K562 (cell line): ENCODE measurements at regions not wholly inside any gene's neighbourhood (a gene's known extent, or its start where the extent isn't known, plus 50 kb on each side); places are given as distances from the start of the nearest gene placed in this dataset.

Experiments used
- CXXC5 ChIP-seq: fragments of 250-450 bp; sonication (Bioruptor Pico); IDR thresholded peaks from 2 replicates; pipeline ENCODE4 v1.8.0; 2022; ENCODE audit warnings: inconsistent platforms, mild to moderate bottlenecking, moderate library complexity
- FIP1L1 ChIP-seq: fragments of 200-400 bp; formaldehyde crosslinking; IDR thresholded peaks from 2 replicates; pipeline ENCODE4 v1.6.1; 2018; ENCODE audit warnings: mild to moderate bottlenecking, low read depth, low read length; ENCODE audit not compliant: poor library complexity, severe bottlenecking
- KDM2B ChIP-seq: fragments of 250-450 bp; sonication (Bioruptor Pico); IDR thresholded peaks from 2 replicates; pipeline ENCODE4 v1.8.0; 2021; ENCODE audit warnings: mild to moderate bottlenecking, moderate library complexity
- NCOA1 ChIP-seq: fragments of 450-650 bp; IDR thresholded peaks from 2 replicates; pipeline ENCODE4 v1.6.1; 2016; ENCODE audit warnings: low read depth
- NFIX ChIP-seq: fragments of 250-450 bp; sonication (Bioruptor Pico); IDR thresholded peaks from 2 replicates; pipeline ENCODE4 v1.4.0; 2020; ENCODE audit warnings: low read depth, mild to moderate bottlenecking, moderate library complexity
- NRF1 ChIP-seq, 2 experiments: fragments of 450-650 bp; IDR thresholded peaks in 1 of 2; conservative IDR thresholded peaks in 1 of 2; 2 replicates each; pipeline ENCODE4 v1.6.1; 2014; ENCODE audit warnings: mild to moderate bottlenecking in 2 of 2
- PCBP1 ChIP-seq: fragments of 200-400 bp; formaldehyde crosslinking; IDR thresholded peaks from 2 replicates; pipeline ENCODE4 v1.6.1; 2018; ENCODE audit warnings: mild to moderate bottlenecking, low read depth, low read length; ENCODE audit not compliant: poor library complexity, severe bottlenecking
- SIRT6 ChIP-seq: IDR thresholded peaks from one replicate; pipeline ENCODE4 v1.6.1; 2012; ENCODE audit warnings: low read depth, mild to moderate bottlenecking, control low read depth, inconsistent platforms, low read length, moderate library complexity
- SMAD2 ChIP-seq: fragments of 150-350 bp; IDR thresholded peaks from 2 replicates; pipeline ENCODE4 v1.6.1; 2014; ENCODE audit warnings: low read depth, mild to moderate bottlenecking, low read length
- TAF15 ChIP-seq: fragments of 200-400 bp; formaldehyde crosslinking; IDR thresholded peaks from 2 replicates; pipeline ENCODE4 v1.6.1; 2017; ENCODE audit warnings: mild to moderate bottlenecking, low read depth, low read length, moderate library complexity
- TAF7 ChIP-seq: fragments of 450-650 bp; IDR thresholded peaks from 2 replicates; pipeline ENCODE4 v1.6.1; 2016; ENCODE audit warnings: missing genetic modification characterization, missing compliant biosample characterization
- TCF7L2 ChIP-seq: fragments of 150-350 bp; IDR thresholded peaks from 2 replicates; pipeline ENCODE4 v1.6.1; 2016; ENCODE audit warnings: low read depth, mild to moderate bottlenecking, low read length, moderate library complexity
- TF ChIP-seq, protein P1 (sequence below), 2 experiments: fragments of 450-650 bp; formaldehyde crosslinking in 1 of 2; IDR thresholded peaks; 2 replicates each; pipeline versions ENCODE4 v1.4.0 to v1.6.1; 2014 to 2020; ENCODE audit warnings: mild to moderate bottlenecking in 2 of 2, borderline replicate concordance in 1 of 2, low read depth in 1 of 2
- TF ChIP-seq, protein P2 (sequence below): fragments of 450-650 bp; conservative IDR thresholded peaks from 2 replicates; pipeline ENCODE4 v1.6.1; 2016; ENCODE audit warnings: missing genetic modification characterization, low read depth, mild to moderate bottlenecking, control low read depth, missing compliant biosample characterization
- TF ChIP-seq, protein P3 (sequence below): fragments of 250-450 bp; sonication (Bioruptor Pico); IDR thresholded peaks from 2 replicates; pipeline ENCODE4 v1.4.0; 2020; ENCODE audit warnings: mild to moderate bottlenecking, moderate library complexity
- TF ChIP-seq, protein P4 (sequence below): fragments of 250-450 bp; sonication (Bioruptor Pico); IDR thresholded peaks from 2 replicates; pipeline ENCODE4 v1.4.0; 2020

DNA sequence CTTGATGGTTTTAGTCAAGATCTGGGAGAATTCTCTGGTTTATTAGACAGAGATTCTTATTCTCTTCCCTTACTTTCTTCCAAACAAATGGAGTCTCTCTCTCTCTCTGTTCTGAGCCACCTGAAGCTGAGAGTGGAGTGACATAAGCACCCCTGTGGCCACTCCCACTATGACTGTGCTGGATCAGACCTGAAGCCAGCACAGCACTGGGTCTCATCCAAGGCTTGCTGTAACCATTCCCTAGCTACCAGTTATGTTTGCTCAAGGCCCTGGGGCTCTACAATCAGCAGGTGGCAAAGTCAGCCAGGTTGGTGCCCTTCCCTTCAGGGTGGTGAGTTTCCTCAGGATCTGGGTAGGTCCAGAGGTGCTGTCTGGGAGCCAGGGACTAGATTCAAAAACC is 568.5 kb downstream of the AACS start (continued):
- TF ChIP-seq, protein P1, sequence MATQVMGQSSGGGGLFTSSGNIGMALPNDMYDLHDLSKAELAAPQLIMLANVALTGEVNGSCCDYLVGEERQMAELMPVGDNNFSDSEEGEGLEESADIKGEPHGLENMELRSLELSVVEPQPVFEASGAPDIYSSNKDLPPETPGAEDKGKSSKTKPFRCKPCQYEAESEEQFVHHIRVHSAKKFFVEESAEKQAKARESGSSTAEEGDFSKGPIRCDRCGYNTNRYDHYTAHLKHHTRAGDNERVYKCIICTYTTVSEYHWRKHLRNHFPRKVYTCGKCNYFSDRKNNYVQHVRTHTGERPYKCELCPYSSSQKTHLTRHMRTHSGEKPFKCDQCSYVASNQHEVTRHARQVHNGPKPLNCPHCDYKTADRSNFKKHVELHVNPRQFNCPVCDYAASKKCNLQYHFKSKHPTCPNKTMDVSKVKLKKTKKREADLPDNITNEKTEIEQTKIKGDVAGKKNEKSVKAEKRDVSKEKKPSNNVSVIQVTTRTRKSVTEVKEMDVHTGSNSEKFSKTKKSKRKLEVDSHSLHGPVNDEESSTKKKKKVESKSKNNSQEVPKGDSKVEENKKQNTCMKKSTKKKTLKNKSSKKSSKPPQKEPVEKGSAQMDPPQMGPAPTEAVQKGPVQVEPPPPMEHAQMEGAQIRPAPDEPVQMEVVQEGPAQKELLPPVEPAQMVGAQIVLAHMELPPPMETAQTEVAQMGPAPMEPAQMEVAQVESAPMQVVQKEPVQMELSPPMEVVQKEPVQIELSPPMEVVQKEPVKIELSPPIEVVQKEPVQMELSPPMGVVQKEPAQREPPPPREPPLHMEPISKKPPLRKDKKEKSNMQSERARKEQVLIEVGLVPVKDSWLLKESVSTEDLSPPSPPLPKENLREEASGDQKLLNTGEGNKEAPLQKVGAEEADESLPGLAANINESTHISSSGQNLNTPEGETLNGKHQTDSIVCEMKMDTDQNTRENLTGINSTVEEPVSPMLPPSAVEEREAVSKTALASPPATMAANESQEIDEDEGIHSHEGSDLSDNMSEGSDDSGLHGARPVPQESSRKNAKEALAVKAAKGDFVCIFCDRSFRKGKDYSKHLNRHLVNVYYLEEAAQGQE (IDR thresholded peaks at IDR 0.05; ENCODE audit: borderline replicate concordance), result no peak
- TF ChIP-seq, protein P1 (CRISPR knock-in tag; IDR thresholded peaks at IDR 0.05; ENCODE audit: low read depth), result no peak
- TF ChIP-seq TCF7L2 (no peak), TAF15 (no peak), KDM2B (CRISPR knock-in tag) (no peak), TAF7 (tag) (no peak), PCBP1 (no peak), SIRT6 (no peak), NFIX (CRISPR knock-in tag) (no peak), NRF1 (conservative IDR thresholded peaks at IDR 0.05 in 1 of 2, IDR thresholded peaks at IDR 0.05 in 1 of 2) (no peak), NCOA1 (no peak), FIP1L1 (no peak), CXXC5 (CRISPR knock-in tag) (no peak), SMAD2 (no peak)
- TF ChIP-seq, protein P2, sequence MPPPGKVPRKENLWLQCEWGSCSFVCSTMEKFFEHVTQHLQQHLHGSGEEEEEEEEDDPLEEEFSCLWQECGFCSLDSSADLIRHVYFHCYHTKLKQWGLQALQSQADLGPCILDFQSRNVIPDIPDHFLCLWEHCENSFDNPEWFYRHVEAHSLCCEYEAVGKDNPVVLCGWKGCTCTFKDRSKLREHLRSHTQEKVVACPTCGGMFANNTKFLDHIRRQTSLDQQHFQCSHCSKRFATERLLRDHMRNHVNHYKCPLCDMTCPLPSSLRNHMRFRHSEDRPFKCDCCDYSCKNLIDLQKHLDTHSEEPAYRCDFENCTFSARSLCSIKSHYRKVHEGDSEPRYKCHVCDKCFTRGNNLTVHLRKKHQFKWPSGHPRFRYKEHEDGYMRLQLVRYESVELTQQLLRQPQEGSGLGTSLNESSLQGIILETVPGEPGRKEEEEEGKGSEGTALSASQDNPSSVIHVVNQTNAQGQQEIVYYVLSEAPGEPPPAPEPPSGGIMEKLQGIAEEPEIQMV (tag), result no peak
- TF ChIP-seq, protein P3, sequence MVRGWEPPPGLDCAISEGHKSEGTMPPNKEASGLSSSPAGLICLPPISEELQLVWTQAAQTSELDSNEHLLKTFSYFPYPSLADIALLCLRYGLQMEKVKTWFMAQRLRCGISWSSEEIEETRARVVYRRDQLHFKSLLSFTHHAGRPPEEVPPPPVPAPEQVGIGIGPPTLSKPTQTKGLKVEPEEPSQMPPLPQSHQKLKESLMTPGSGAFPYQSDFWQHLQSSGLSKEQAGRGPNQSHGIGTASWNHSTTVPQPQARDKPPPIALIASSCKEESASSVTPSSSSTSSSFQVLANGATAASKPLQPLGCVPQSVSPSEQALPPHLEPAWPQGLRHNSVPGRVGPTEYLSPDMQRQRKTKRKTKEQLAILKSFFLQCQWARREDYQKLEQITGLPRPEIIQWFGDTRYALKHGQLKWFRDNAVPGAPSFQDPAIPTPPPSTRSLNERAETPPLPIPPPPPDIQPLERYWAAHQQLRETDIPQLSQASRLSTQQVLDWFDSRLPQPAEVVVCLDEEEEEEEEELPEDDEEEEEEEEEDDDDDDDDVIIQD (CRISPR knock-in tag), result no peak
- TF ChIP-seq, protein P4, sequence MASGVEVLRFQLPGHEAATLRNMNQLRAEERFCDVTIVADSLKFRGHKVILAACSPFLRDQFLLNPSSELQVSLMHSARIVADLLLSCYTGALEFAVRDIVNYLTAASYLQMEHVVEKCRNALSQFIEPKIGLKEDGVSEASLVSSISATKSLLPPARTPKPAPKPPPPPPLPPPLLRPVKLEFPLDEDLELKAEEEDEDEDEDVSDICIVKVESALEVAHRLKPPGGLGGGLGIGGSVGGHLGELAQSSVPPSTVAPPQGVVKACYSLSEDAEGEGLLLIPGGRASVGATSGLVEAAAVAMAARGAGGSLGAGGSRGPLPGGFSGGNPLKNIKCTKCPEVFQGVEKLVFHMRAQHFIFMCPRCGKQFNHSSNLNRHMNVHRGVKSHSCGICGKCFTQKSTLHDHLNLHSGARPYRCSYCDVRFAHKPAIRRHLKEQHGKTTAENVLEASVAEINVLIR, result no peak
